MCF 10A (cell line): ENCODE measurements at regions not wholly inside any gene's neighbourhood (a gene's known extent, or its start where the extent isn't known, plus 50 kb on each side); places are given as distances from the start of the nearest gene placed in this dataset.

Source experiments
- BruUV-seq: library from RNA; stranded (reverse); fragments of 400-500 nt; replicated peaks from 2 replicates; lab custom pipeline; 2021; lab: Mats Ljungman, UMichigan
- CTCF ChIA-PET: fragments of 300-600 bp; sonication (Branson Sonifier 250); formaldehyde crosslinking; extraction: SDS; loops from one replicate; lab custom pipeline; 2021; ENCODE audit warnings: antibody characterized with exemption, inconsistent platforms; lab: Yijun Ruan, JAX
- POLR2A ChIA-PET: fragments of 300-600, 350-650 bp; sonication (Branson Sonifier 250); formaldehyde crosslinking; extraction: SDS; loops from one replicate; lab custom pipeline; 2020; ENCODE audit warnings: antibody characterized with exemption, inconsistent platforms; lab: Yijun Ruan, JAX
- DNase-seq: peaks from one replicate; pipeline ENCODE4 v3.0.0-alpha.2; 2018; ENCODE audit not compliant: unreplicated experiment
- H3K27ac Mint-ChIP-seq: one replicate; pipeline ENCODE4 v1.8.0; 2022; ENCODE audit warnings: mild to moderate bottlenecking, low read depth, mixed read lengths; ENCODE audit not compliant: unreplicated experiment
- H3K27me3 Mint-ChIP-seq: one replicate; pipeline ENCODE4 v1.8.0; 2022; ENCODE audit warnings: mixed read lengths; ENCODE audit not compliant: insufficient read depth, unreplicated experiment
- H3K36me3 Mint-ChIP-seq: one replicate; pipeline ENCODE4 v1.8.0; 2022; ENCODE audit warnings: mild to moderate bottlenecking, moderate library complexity, mixed read lengths; ENCODE audit not compliant: insufficient read depth, unreplicated experiment
- H3K4me1 Mint-ChIP-seq: one replicate; pipeline ENCODE4 v1.8.0; 2022; ENCODE audit warnings: mixed read lengths; ENCODE audit not compliant: insufficient read depth, unreplicated experiment
- H3K4me3 Mint-ChIP-seq: one replicate; pipeline ENCODE4 v1.8.0; 2022; ENCODE audit warnings: mild to moderate bottlenecking, moderate library complexity, mixed read lengths; ENCODE audit not compliant: unreplicated experiment
- H3K9me3 Mint-ChIP-seq: one replicate; pipeline ENCODE4 v1.8.0; 2022; ENCODE audit warnings: mixed read lengths; ENCODE audit not compliant: unreplicated experiment
- intact Hi-C: fragments of 100-400 bp; cut with micrococcal nuclease; formaldehyde crosslinking; loops from 2 replicates; pipeline ENCODE4 v1.14.1; 2022
- TF ChIP-seq, protein P1 (sequence below): fragments of 200-600 bp; IDR thresholded peaks from one replicate; pipeline ENCODE4 v1.8.0; 2022; ENCODE audit warnings: antibody characterized with exemption, mild to moderate bottlenecking; ENCODE audit not compliant: unreplicated experiment

DNA sequence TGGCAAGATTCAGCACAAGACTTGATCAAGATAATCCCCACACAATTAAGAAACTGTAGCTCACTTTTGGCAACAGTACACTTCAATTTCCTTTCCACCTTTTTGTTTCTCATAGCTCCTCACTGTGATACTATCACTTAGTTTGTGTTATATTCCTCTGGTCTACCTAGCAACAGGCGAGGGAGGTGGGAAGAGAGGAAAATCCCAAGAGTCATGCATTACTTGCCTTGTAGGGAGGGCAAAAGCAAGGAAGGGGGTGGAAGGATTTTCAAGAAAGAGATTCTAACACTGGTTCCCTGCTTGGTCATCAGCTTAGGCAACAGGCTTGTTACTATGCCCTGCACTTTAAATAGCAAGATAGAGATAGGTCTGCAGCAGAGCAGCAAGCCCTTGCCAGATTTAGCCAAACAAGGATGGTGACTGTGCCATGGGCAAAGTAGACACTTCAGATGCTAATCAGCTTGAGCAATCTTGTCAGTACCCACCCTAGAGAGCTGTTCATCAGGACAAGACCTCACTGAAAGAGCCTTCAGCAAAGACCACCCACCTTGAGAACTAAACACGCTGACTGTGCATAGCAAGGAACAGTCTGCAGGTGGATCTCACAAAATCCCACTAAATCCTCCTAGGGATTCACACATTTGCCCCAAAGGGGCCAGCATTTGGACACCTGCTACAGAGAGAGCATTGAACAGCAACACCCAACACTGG lies 134.6 kb downstream of the MBD2 start:
- Mint-ChIP-seq H3K36me3 (no peaks in the 10 kb centered on the region), H3K4me3 (no peak overlapping the region), H3K4me1 (peaks cover 11% of the 10 kb centered on the region), H3K27me3 (no peaks in the 10 kb centered on the region), H3K27ac (no peak overlapping the region), H3K9me3 (no peaks in the 10 kb centered on the region)
- POLR2A ChIA-PET = no interaction called here
- DNase-seq = no peak
- TF ChIP-seq, protein P1, sequence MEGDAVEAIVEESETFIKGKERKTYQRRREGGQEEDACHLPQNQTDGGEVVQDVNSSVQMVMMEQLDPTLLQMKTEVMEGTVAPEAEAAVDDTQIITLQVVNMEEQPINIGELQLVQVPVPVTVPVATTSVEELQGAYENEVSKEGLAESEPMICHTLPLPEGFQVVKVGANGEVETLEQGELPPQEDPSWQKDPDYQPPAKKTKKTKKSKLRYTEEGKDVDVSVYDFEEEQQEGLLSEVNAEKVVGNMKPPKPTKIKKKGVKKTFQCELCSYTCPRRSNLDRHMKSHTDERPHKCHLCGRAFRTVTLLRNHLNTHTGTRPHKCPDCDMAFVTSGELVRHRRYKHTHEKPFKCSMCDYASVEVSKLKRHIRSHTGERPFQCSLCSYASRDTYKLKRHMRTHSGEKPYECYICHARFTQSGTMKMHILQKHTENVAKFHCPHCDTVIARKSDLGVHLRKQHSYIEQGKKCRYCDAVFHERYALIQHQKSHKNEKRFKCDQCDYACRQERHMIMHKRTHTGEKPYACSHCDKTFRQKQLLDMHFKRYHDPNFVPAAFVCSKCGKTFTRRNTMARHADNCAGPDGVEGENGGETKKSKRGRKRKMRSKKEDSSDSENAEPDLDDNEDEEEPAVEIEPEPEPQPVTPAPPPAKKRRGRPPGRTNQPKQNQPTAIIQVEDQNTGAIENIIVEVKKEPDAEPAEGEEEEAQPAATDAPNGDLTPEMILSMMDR = no peak
- intact Hi-C loops = no loop called here
- CTCF ChIA-PET = interaction anchor here (0.6 to 0.7 kb wide), 2 partner anchors 19 to 22 kb away, joined by 3 read pairs; no protein-coding TSS in a partner anchor
- BruUV-seq = no TSS peak

DNA sequence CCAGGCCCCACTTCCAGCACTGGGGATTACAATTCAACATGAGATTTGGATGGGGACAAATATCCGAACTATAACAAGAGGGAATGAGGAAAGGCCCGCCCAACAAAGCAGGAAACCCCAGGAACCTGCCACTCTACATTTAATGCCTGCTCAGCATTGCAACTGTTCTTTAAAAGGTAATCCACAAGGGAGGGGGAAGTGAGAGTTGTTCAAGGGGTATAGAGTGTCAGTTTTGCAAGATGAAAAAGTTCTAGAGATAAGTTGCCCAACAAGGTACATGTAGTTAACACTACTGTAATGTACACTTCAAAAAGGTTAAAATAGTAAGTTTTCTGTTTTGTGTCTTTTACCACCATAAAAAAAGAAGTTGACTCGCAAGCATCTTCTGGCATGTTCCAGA lies 137.6 kb downstream of the MBD2 start:
- POLR2A ChIA-PET = no interaction called here
- Mint-ChIP-seq H3K4me3 (no peak overlapping the region), H3K36me3 (no peaks in the 10 kb centered on the region), H3K4me1 (peaks cover 11% of the 10 kb centered on the region), H3K27me3 (no peaks in the 10 kb centered on the region), H3K27ac (no peak overlapping the region), H3K9me3 (peaks cover 8% of the 10 kb centered on the region)
- TF ChIP-seq, protein P1 = no peak
- no peak for DNase-seq
- intact Hi-C loops = no loop called here
- CTCF ChIA-PET = interaction anchor here (0.6 kb wide), 1 partner anchor 270 kb away, joined by 3 read pairs; no protein-coding TSS in a partner anchor
- no TSS peak for BruUV-seq

DNA sequence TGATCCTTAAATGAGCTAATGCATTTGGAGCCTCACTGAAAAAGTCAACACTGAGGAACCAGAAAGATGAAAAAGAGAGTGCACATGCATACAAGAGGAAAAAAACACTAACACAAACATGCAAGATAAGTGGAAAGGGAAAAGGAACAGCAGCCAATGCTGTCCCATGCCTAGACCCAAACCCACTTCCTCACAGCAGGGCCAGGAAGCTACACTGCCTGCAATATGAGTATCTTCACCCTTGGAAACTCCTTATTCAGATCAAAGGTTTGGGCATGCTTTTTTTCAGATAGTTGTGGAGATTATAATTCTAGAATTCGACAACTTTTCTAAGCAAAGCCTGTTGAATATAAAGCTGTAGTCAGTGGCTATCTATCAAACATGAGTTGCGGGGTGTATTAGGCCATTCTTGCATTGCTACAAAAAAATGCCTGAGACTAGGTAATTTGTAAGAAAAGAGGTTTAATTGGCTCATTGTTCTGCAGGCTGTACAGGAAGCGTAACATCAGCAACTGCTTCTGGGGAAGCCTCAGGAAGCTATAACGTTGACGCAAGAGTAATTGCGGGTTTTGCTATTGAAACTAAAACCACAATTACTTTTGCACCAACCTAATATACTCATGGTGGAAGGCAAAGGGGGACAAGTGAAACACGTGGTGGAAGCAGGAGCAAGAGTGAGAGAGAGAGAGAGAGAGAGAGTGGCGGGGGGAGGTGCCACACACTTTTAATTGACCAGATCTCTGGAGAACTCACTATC lies 138.2 kb downstream of the MBD2 start:
- Mint-ChIP-seq H3K4me1 (peaks cover 10% of the 10 kb centered on the region), H3K27me3 (no peaks in the 10 kb centered on the region), H3K4me3 (no peak overlapping the region), H3K27ac (no peak overlapping the region), H3K9me3 (peaks cover 8% of the 10 kb centered on the region), H3K36me3 (no peaks in the 10 kb centered on the region)
- TF ChIP-seq, protein P1 = no peak
- ChIA-PET CTCF (interaction anchor here (0.7 to 1.0 kb wide), 3 partner anchors 29 to 911 kb away, joined by 5 to 6 read pairs (median 5); no protein-coding TSS in a partner anchor), POLR2A (interaction anchor here (0.9 kb wide), 1 partner anchor 63 kb away, joined by 4 read pairs; no protein-coding TSS in a partner anchor)
- intact Hi-C loops = no loop called here
- DNase-seq = no peak
- no TSS peak for BruUV-seq

DNA sequence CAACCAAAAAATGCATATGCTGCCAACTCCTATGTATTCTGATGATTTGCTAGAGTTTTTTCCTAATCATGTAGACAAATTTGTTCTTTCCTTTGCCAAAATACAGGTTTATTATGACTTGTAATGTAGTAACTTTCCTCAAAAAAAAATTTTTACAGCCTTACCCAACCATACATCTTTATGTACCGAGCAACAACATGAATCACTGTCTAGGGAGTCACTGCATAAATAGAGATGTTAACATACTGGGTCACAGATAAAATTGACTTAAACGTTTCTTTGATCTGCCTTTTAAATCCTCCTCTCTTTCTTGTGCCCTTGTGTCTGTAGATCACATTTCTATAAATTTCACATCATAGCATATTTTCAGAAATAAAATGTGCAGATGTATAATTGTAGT lies 143.6 kb downstream of the MBD2 start:
- intact Hi-C loops = no loop called here
- H3K4me1 Mint-ChIP-seq = peaks cover 5% of the 10 kb centered on the region
- H3K9me3 Mint-ChIP-seq = peaks cover 8% of the 10 kb centered on the region
- no peak overlapping the region for H3K4me3 Mint-ChIP-seq
- DNase-seq = no peak
- TF ChIP-seq, protein P1 = no peak
- BruUV-seq = no TSS peak
- CTCF ChIA-PET = interaction anchor here (0.6 kb wide), 1 partner anchor 508 kb away, joined by 3 read pairs; no protein-coding TSS in a partner anchor
- H3K27ac Mint-ChIP-seq = no peak overlapping the region
- POLR2A ChIA-PET = no interaction called here
- H3K36me3 Mint-ChIP-seq = no peaks in the 10 kb centered on the region
- no peaks in the 10 kb centered on the region for H3K27me3 Mint-ChIP-seq
